HL-60 (cell line): ENCODE measurements at regions not wholly inside any gene's neighbourhood (a gene's known extent, or its start where the extent isn't known, plus 50 kb on each side); places are given as distances from the start of the nearest gene placed in this dataset.

Source experiments
- CTCF ChIP-seq: IDR thresholded peaks from one replicate; pipeline ENCODE4 v1.5.1; 2011; ENCODE audit warnings: low read length, control low read depth, inconsistent platforms; ENCODE audit not compliant: insufficient read depth
- POLR2AphosphoS5 ChIP-seq: IDR thresholded peaks from 2 replicates; pipeline ENCODE4 v1.6.1; 2012; ENCODE audit warnings: low read depth

- TF ChIP-seq POLR2AphosphoS5 (no peak), CTCF (no peak)
Measured at GRCh38 chr10:2106641-2107040, 369.3 kb upstream of the ADARB2 start.
